Esophagus muscularis mucosa (tissue), 3 donors: ENCODE measurements at regions not wholly inside any gene's neighbourhood (a gene's known extent, or its start where the extent isn't known, plus 50 kb on each side); places are given as distances from the start of the nearest gene placed in this dataset.

ENCODE experiments used
- EP300 ChIP-seq: sonication (generic); formaldehyde crosslinking; IDR thresholded peaks from one replicate; pipeline ENCODE4 v1.6.1; 2017; ENCODE audit warnings: antibody characterized with exemption
- TF ChIP-seq, protein P1 (sequence below), 3 experiments: fragments of 200-600 bp in 2 of 3; fragments of 450-650 bp in 1 of 3; sonication (generic) in 2 of 3; IDR thresholded peaks; one replicate each; pipeline ENCODE4 v1.5.1; 2017 to 2019; ENCODE audit warnings: antibody characterized with exemption in 3 of 3, mild to moderate bottlenecking in 2 of 3, moderate library complexity in 1 of 3

DNA sequence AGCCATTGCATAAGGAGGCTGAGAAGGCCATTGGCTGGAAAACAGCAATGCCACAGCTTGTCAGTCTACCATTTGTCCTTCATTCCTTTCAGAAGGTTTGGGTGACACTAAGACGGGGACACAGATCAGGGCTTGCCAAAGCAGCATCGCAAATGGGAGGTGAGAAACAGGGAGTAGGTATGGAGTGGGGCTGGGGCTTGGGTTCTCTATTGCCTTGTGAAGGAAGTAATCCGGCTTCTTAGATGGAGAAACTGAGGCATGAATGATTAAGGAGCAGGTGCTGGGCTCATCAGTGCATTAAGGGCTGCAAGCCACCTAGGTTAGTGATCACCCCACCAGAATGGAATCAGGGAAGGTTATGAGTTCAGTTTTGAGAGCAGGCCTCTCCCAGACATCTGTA lies 115.6 kb upstream of the NMNAT3 start:
- TF ChIP-seq, protein P1, sequence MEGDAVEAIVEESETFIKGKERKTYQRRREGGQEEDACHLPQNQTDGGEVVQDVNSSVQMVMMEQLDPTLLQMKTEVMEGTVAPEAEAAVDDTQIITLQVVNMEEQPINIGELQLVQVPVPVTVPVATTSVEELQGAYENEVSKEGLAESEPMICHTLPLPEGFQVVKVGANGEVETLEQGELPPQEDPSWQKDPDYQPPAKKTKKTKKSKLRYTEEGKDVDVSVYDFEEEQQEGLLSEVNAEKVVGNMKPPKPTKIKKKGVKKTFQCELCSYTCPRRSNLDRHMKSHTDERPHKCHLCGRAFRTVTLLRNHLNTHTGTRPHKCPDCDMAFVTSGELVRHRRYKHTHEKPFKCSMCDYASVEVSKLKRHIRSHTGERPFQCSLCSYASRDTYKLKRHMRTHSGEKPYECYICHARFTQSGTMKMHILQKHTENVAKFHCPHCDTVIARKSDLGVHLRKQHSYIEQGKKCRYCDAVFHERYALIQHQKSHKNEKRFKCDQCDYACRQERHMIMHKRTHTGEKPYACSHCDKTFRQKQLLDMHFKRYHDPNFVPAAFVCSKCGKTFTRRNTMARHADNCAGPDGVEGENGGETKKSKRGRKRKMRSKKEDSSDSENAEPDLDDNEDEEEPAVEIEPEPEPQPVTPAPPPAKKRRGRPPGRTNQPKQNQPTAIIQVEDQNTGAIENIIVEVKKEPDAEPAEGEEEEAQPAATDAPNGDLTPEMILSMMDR (IDR thresholded peaks at IDR 0.05), result no peak
- no peak for TF ChIP-seq EP300
